Testis (tissue), 2 donors: ENCODE measurements at regions not wholly inside any gene's neighbourhood (a gene's known extent, or its start where the extent isn't known, plus 50 kb on each side); places are given as distances from the start of the nearest gene placed in this dataset.

Experiments
- CTCF ChIP-seq, 3 experiments: fragments of 450-650 bp in 2 of 3; fragments of 200-600 bp in 1 of 3; sonication (generic) in 1 of 3; IDR thresholded peaks; one replicate each; pipeline ENCODE4 v1.5.1; 2016 to 2019; ENCODE audit warnings: antibody characterized with exemption in 3 of 3, mild to moderate bottlenecking in 2 of 3, moderate library complexity in 1 of 3
- POLR2A ChIP-seq: fragments of 450-650 bp; IDR thresholded peaks from one replicate; pipeline ENCODE4 v1.6.1; 2017; ENCODE audit warnings: antibody characterized with exemption, mild to moderate bottlenecking, moderate library complexity

GRCh38 chr7:121795736-121796135, 77.2 kb upstream of the PTPRZ1 start:
- no peak for TF ChIP-seq CTCF (IDR thresholded peaks at IDR 0.05)
- TF ChIP-seq POLR2A: no peak
